ENCODE measurements at regions not wholly inside any gene's neighbourhood (a gene's known extent, or its start where the extent isn't known, plus 50 kb on each side); places are given as distances from the start of the nearest gene placed in this dataset.

- no peak overlapping the region for H2AFZ ChIP-seq (ENCODE audit: low read length)
- H3K4me1 ChIP-seq (ENCODE audit: insufficient read depth, low read length, poor library complexity, severe bottlenecking) = peaks cover 8% of the 10 kb centered on the region
- no peaks in the 10 kb centered on the region for H3F3A ChIP-seq (ENCODE audit: low read depth)
- no peaks in the 10 kb centered on the region for H3K9me2 ChIP-seq (replicated peaks; ENCODE audit: low read depth, low read length)
- no peak for TF ChIP-seq EZH2phosphoT487 (IDR thresholded peaks at IDR 0.05; ENCODE audit: borderline replicate concordance)
- TF ChIP-seq CTCF (conservative IDR thresholded peaks at IDR 0.05; ENCODE audit: low read length) = peak; percentile 89
- H3K4me3 ChIP-seq (ENCODE audit: low read length, poor library complexity, severe bottlenecking) = no peak overlapping the region
- peak overlapping the region; percentile 26 for H3K4me2 ChIP-seq (ENCODE audit: low read depth, low read length, poor library complexity, severe bottlenecking)
- H3K9me3 ChIP-seq (ENCODE audit: insufficient read depth, low read depth, low read length) = no peaks in the 10 kb centered on the region
- no peaks in the 10 kb centered on the region for H3K36me3 ChIP-seq (ENCODE audit: insufficient read depth, low read length)
- no peaks in the 10 kb centered on the region for H3K27me3 ChIP-seq (ENCODE audit: insufficient read depth, low read length, poor library complexity, severe bottlenecking)
- H4K20me1 ChIP-seq (ENCODE audit: insufficient read depth, low read length, poor library complexity, severe bottlenecking) = no peaks in the 10 kb centered on the region
- H3K79me2 ChIP-seq (ENCODE audit: insufficient read depth, low read length) = no peaks in the 10 kb centered on the region
- H3K9ac ChIP-seq (ENCODE audit: low read depth, low read length, poor library complexity, severe bottlenecking) = peak overlapping the region; percentile 16
These were observed 89.7 kb downstream of the ICOS start for GRCh38 chr2:204026294-204026693.

- H3K4me2 ChIP-seq (ENCODE audit: low read depth, low read length, poor library complexity, severe bottlenecking) = peak overlapping the region; percentile 26
- no peaks in the 10 kb centered on the region for H3K27me3 ChIP-seq (ENCODE audit: insufficient read depth, low read length, poor library complexity, severe bottlenecking)
- H3K9me2 ChIP-seq (replicated peaks; ENCODE audit: low read depth, low read length) = no peaks in the 10 kb centered on the region
- TF ChIP-seq CTCF (conservative IDR thresholded peaks at IDR 0.05; ENCODE audit: low read length) (no peak), EZH2phosphoT487 (IDR thresholded peaks at IDR 0.05; ENCODE audit: borderline replicate concordance) (no peak)
- peak overlapping the region; percentile 5 for H3K4me3 ChIP-seq (ENCODE audit: low read length, poor library complexity, severe bottlenecking)
- peaks cover 8% of the 10 kb centered on the region for H3K4me1 ChIP-seq (ENCODE audit: insufficient read depth, low read length, poor library complexity, severe bottlenecking)
- H3K9me3 ChIP-seq (ENCODE audit: insufficient read depth, low read depth, low read length) = no peaks in the 10 kb centered on the region
- no peaks in the 10 kb centered on the region for H3K79me2 ChIP-seq (ENCODE audit: insufficient read depth, low read length)
- H4K20me1 ChIP-seq (ENCODE audit: insufficient read depth, low read length, poor library complexity, severe bottlenecking) = no peaks in the 10 kb centered on the region
- no peaks in the 10 kb centered on the region for H3K36me3 ChIP-seq (ENCODE audit: insufficient read depth, low read length)
- H3K9ac ChIP-seq (ENCODE audit: low read depth, low read length, poor library complexity, severe bottlenecking) = peak overlapping the region; percentile 16
- H3F3A ChIP-seq (ENCODE audit: low read depth) = no peaks in the 10 kb centered on the region
- no peak overlapping the region for H2AFZ ChIP-seq (ENCODE audit: low read length)
These were observed 90.5 kb downstream of the ICOS start for GRCh38 chr2:204027091-204027490.

GRCh38 chr2:204030322-204030721 is 93.8 kb downstream of the ICOS start:
- no peak overlapping the region for H3K4me2 ChIP-seq (ENCODE audit: low read depth, low read length, poor library complexity, severe bottlenecking)
- H3K4me1 ChIP-seq (ENCODE audit: insufficient read depth, low read length, poor library complexity, severe bottlenecking) = peaks cover 8% of the 10 kb centered on the region
- H3K9me2 ChIP-seq (replicated peaks; ENCODE audit: low read depth, low read length) = no peaks in the 10 kb centered on the region
- no peaks in the 10 kb centered on the region for H3K27me3 ChIP-seq (ENCODE audit: insufficient read depth, low read length, poor library complexity, severe bottlenecking)
- no peak overlapping the region for H3K9ac ChIP-seq (ENCODE audit: low read depth, low read length, poor library complexity, severe bottlenecking)
- TF ChIP-seq EZH2phosphoT487 (IDR thresholded peaks at IDR 0.05; ENCODE audit: borderline replicate concordance) = no peak
- no peak for TF ChIP-seq CTCF (conservative IDR thresholded peaks at IDR 0.05; ENCODE audit: low read length)
- H2AFZ ChIP-seq (ENCODE audit: low read length) = no peak overlapping the region
- no peaks in the 10 kb centered on the region for H3K36me3 ChIP-seq (ENCODE audit: insufficient read depth, low read length)
- H3K79me2 ChIP-seq (ENCODE audit: insufficient read depth, low read length) = no peaks in the 10 kb centered on the region
- no peaks in the 10 kb centered on the region for H3K9me3 ChIP-seq (ENCODE audit: insufficient read depth, low read depth, low read length)
- no peaks in the 10 kb centered on the region for H4K20me1 ChIP-seq (ENCODE audit: insufficient read depth, low read length, poor library complexity, severe bottlenecking)
- no peak overlapping the region for H3K4me3 ChIP-seq (ENCODE audit: low read length, poor library complexity, severe bottlenecking)
- H3F3A ChIP-seq (ENCODE audit: low read depth) = no peaks in the 10 kb centered on the region
